NOMO-1 treated with DMSO at 0.1 percent for 48 hours (cell line): ENCODE measurements at regions not wholly inside any gene's neighbourhood (a gene's known extent, or its start where the extent isn't known, plus 50 kb on each side); places are given as distances from the start of the nearest gene placed in this dataset.

ENCODE experiments used
- DNase-seq: peaks from one replicate; lab custom pipeline; 2025; ENCODE audit not compliant: unreplicated experiment; lab: John Stamatoyannopoulos, UW

- DNase-seq = no peak
Measured at GRCh38 chr14:51145246-51145645, 50.3 kb upstream of the TRIM9 start.

- no peak for DNase-seq
Measured at GRCh38 chr14:51147183-51147582, 52.3 kb upstream of the TRIM9 start.

- DNase-seq = no peak
Measured at GRCh38 chr14:51155326-51155725, 60.4 kb upstream of the TRIM9 start.

GRCh38 chr14:51157012-51157411 lies 62.1 kb upstream of the TRIM9 start:
- DNase-seq = peak; percentile 22

- DNase-seq = no peak
Measured at GRCh38 chr14:51160871-51161270, 66.0 kb upstream of the TRIM9 start.

GRCh38 chr14:51165415-51165814 lies 70.5 kb upstream of the TRIM9 start:
- DNase-seq = no peak

GRCh38 chr14:51167587-51168214 lies 72.3 kb upstream of the TMX1 start:
- peak; percentile 32 for DNase-seq

GRCh38 chr14:51168215-51168613 lies 71.8 kb upstream of the TMX1 start:
- no peak for DNase-seq

GRCh38 chr14:51173863-51174262 lies 66.2 kb upstream of the TMX1 start:
- DNase-seq = no peak

GRCh38 chr14:51176839-51177238 lies 63.2 kb upstream of the TMX1 start:
- no peak for DNase-seq

- peak; percentile 30 for DNase-seq
Measured at GRCh38 chr14:51180577-51180976, 59.5 kb upstream of the TMX1 start.

GRCh38 chr14:51182131-51182565 lies 57.9 kb upstream of the TMX1 start:
- DNase-seq = no peak

GRCh38 chr14:51185180-51185579 lies 54.9 kb upstream of the TMX1 start:
- DNase-seq = peak; percentile 0

GRCh38 chr14:51185754-51186153 lies 54.3 kb upstream of the TMX1 start:
- peak; percentile 5 for DNase-seq

- no peak for DNase-seq
Measured at GRCh38 chr14:51188566-51189185, 51.4 kb upstream of the TMX1 start.

- no peak for DNase-seq
Measured at GRCh38 chr14:51189600-51190376, 50.3 kb upstream of the TMX1 start.
